Pons (tissue), 1 donor: ENCODE measurements at regions not wholly inside any gene's neighbourhood (a gene's known extent, or its start where the extent isn't known, plus 50 kb on each side); places are given as distances from the start of the nearest gene placed in this dataset.

Source experiments
- DNase-seq: peaks from one replicate; pipeline ENCODE4 v3.0.0-alpha.2; 2016; ENCODE audit warnings: low spot score

- no peak for DNase-seq
Observed at GRCh38 chr11:79564288-79564925, 123.6 kb upstream of the TENM4 start.

GRCh38 chr11:79561496-79561895, 120.7 kb upstream of the TENM4 start:
- DNase-seq = no peak

- no peak for DNase-seq
Observed at GRCh38 chr11:79550809-79551208, 110.0 kb upstream of the TENM4 start.

GRCh38 chr11:79547256-79547655, 106.4 kb upstream of the TENM4 start:
- DNase-seq = no peak

- DNase-seq = no peak
Observed at GRCh38 chr11:79546351-79546750, 105.5 kb upstream of the TENM4 start.

- no peak for DNase-seq
Observed at GRCh38 chr11:79544361-79544760, 103.5 kb upstream of the TENM4 start.

GRCh38 chr11:79543101-79543500, 102.3 kb upstream of the TENM4 start:
- no peak for DNase-seq

GRCh38 chr11:79541466-79541865, 100.6 kb upstream of the TENM4 start:
- DNase-seq = no peak

GRCh38 chr11:79538775-79539174, 97.9 kb upstream of the TENM4 start:
- DNase-seq = no peak

GRCh38 chr11:79536155-79536917, 95.5 kb upstream of the TENM4 start:
- no peak for DNase-seq

- no peak for DNase-seq
Observed at GRCh38 chr11:79535606-79536005, 94.8 kb upstream of the TENM4 start.

GRCh38 chr11:79525257-79525656, 84.4 kb upstream of the TENM4 start:
- DNase-seq = no peak

- no peak for DNase-seq
Observed at GRCh38 chr11:79522626-79523025, 81.8 kb upstream of the TENM4 start.

- no peak for DNase-seq
Observed at GRCh38 chr11:79520086-79520485, 79.3 kb upstream of the TENM4 start.

GRCh38 chr11:79515781-79516180, 75.0 kb upstream of the TENM4 start:
- no peak for DNase-seq

- DNase-seq = no peak
Observed at GRCh38 chr11:79514695-79515094, 73.9 kb upstream of the TENM4 start.

GRCh38 chr11:79514290-79514689, 73.5 kb upstream of the TENM4 start:
- no peak for DNase-seq

- DNase-seq = no peak
Observed at GRCh38 chr11:79512706-79513469, 72.1 kb upstream of the TENM4 start.

GRCh38 chr11:79510960-79511359, 70.1 kb upstream of the TENM4 start:
- DNase-seq = no peak

GRCh38 chr11:79508461-79508860, 67.6 kb upstream of the TENM4 start:
- peak; percentile 12 for DNase-seq

GRCh38 chr11:79507706-79508105, 66.9 kb upstream of the TENM4 start:
- no peak for DNase-seq

GRCh38 chr11:79506734-79507344, 66.0 kb upstream of the TENM4 start:
- no peak for DNase-seq

- no peak for DNase-seq
Observed at GRCh38 chr11:79506124-79506523, 65.3 kb upstream of the TENM4 start.
